NB4 (cell line): ENCODE measurements at regions not wholly inside any gene's neighbourhood (a gene's known extent, or its start where the extent isn't known, plus 50 kb on each side); places are given as distances from the start of the nearest gene placed in this dataset.

ENCODE experiments used
- CTCF ChIP-seq: IDR thresholded peaks from one replicate; pipeline ENCODE4 v1.5.1; 2012; ENCODE audit warnings: low read depth, low read length
- POLR2A ChIP-seq: IDR thresholded peaks from 2 replicates; pipeline ENCODE4 v1.6.1; 2011; ENCODE audit warnings: mild to moderate bottlenecking; ENCODE audit not compliant: insufficient read length; ENCODE audit errors: extremely low read depth

- TF ChIP-seq CTCF (no peak), POLR2A (no peak)
Observed at GRCh38 chr10:128305601-128306345, 179.6 kb upstream of the MKI67 start.
